ENCODE measurements at regions not wholly inside any gene's neighbourhood (a gene's known extent, or its start where the extent isn't known, plus 50 kb on each side); places are given as distances from the start of the nearest gene placed in this dataset.
A peak's percentile ranks its signal among the peaks of the same experiment; 100 is the strongest.
"Not testable (repeated sequence)": the region's sequence is repeated elsewhere in the genome, so short reads cannot be mapped to it uniquely, and the experiment has no call there.

- DNase-seq, result no peak
These were observed 93.0 kb upstream of the EGFL6 start for GRCh38 chrX:13476384-13476783.

- DNase-seq, result no peak
These were observed 95.3 kb upstream of the EGFL6 start for GRCh38 chrX:13474164-13474516.

GRCh38 chrX:13473442-13474163, 95.8 kb upstream of the EGFL6 start:
- no peak for DNase-seq

- no peak for DNase-seq
These were observed 96.4 kb upstream of the EGFL6 start for GRCh38 chrX:13472975-13473374.

- no peak for DNase-seq
These were observed 98.1 kb upstream of the EGFL6 start for GRCh38 chrX:13471269-13471668.

- DNase-seq, result no peak
These were observed 98.8 kb upstream of the EGFL6 start for GRCh38 chrX:13470685-13470977.

GRCh38 chrX:13469963-13470684, 99.3 kb upstream of the EGFL6 start:
- DNase-seq, result no peak

- DNase-seq, result no peak
These were observed 101.3 kb upstream of the EGFL6 start for GRCh38 chrX:13468096-13468495.

- no peak for DNase-seq
These were observed 102.2 kb upstream of the EGFL6 start for GRCh38 chrX:13467243-13467642.

GRCh38 chrX:13464599-13465275, 104.7 kb upstream of the EGFL6 start:
- DNase-seq, result no peak

- DNase-seq, result peak; percentile 73
These were observed 105.8 kb upstream of the EGFL6 start for GRCh38 chrX:13463608-13464007.

- no peak for DNase-seq
These were observed 117.1 kb upstream of the EGFL6 start for GRCh38 chrX:13452283-13452682.

- DNase-seq, result no peak
These were observed 120.0 kb upstream of the EGFL6 start for GRCh38 chrX:13449441-13449840.

- no peak for DNase-seq
These were observed 120.5 kb upstream of the EGFL6 start for GRCh38 chrX:13448941-13449340.

- DNase-seq, result not testable (repeated sequence)
These were observed 121.8 kb upstream of the ATXN3L start for GRCh38 chrX:13441608-13442007.

- DNase-seq, result no peak
These were observed 120.3 kb upstream of the ATXN3L start for GRCh38 chrX:13440176-13440575.

- no peak for DNase-seq
These were observed 113.4 kb upstream of the ATXN3L start for GRCh38 chrX:13433298-13433605.

- no peak for DNase-seq
These were observed 112.8 kb upstream of the ATXN3L start for GRCh38 chrX:13432414-13433297.

GRCh38 chrX:13430136-13430827, 110.4 kb upstream of the ATXN3L start:
- DNase-seq, result no peak

- DNase-seq, result no peak
These were observed 108.4 kb upstream of the ATXN3L start for GRCh38 chrX:13428053-13428786.

GRCh38 chrX:13427441-13428052, 107.7 kb upstream of the ATXN3L start:
- DNase-seq, result no peak
